H9 (cell line): ENCODE measurements at regions not wholly inside any gene's neighbourhood (a gene's known extent, or its start where the extent isn't known, plus 50 kb on each side); places are given as distances from the start of the nearest gene placed in this dataset.

Experiments
- DNase-seq: peaks from one replicate; pipeline ENCODE4 v3.0.0-alpha.2; 2017
- H2AFZ ChIP-seq: one replicate; pipeline ENCODE4 v1.6.1; 2013; ENCODE audit warnings: mild to moderate bottlenecking, low read length, control low read depth, moderate library complexity
- H2AK5ac ChIP-seq: 2 replicates; pipeline ENCODE4 v1.6.1; 2013; ENCODE audit warnings: low read length, control low read depth, mixed read lengths; ENCODE audit not compliant: insufficient read length
- H2BK120ac ChIP-seq: one replicate; pipeline ENCODE4 v1.6.1; 2013; ENCODE audit warnings: low read depth, mild to moderate bottlenecking, low read length, control low read depth, inconsistent platforms; ENCODE audit not compliant: poor library complexity, severe bottlenecking
- H2BK12ac ChIP-seq: 2 replicates; pipeline ENCODE4 v1.6.1; 2013; ENCODE audit warnings: low read length, control low read depth, mixed read lengths, low read depth; ENCODE audit not compliant: insufficient read length
- H2BK15ac ChIP-seq: 2 replicates; pipeline ENCODE4 v1.6.1; 2013; ENCODE audit warnings: low read depth, low read length, control low read depth
- H2BK20ac ChIP-seq: one replicate; pipeline ENCODE4 v1.6.1; 2013; ENCODE audit warnings: low read depth, mild to moderate bottlenecking, low read length, control low read depth, inconsistent platforms; ENCODE audit not compliant: poor library complexity, severe bottlenecking
- H2BK5ac ChIP-seq: 2 replicates; pipeline ENCODE4 v1.6.1; 2013; ENCODE audit warnings: low read length, control low read depth, mixed read lengths; ENCODE audit not compliant: insufficient read length
- H3K14ac ChIP-seq: 2 replicates; pipeline ENCODE4 v1.6.1; 2013; ENCODE audit warnings: low read length, control low read depth; ENCODE audit not compliant: insufficient read depth
- H3K18ac ChIP-seq: 2 replicates; pipeline ENCODE4 v1.6.1; 2013; ENCODE audit warnings: low read depth, mild to moderate bottlenecking, mixed read lengths, low read length, control low read depth; ENCODE audit not compliant: insufficient read length
- H3K23ac ChIP-seq: 2 replicates; pipeline ENCODE4 v1.6.1; 2013; ENCODE audit warnings: low read length, control low read depth, mixed read lengths, low read depth; ENCODE audit not compliant: insufficient read length
- H3K23me2 ChIP-seq: 2 replicates; pipeline ENCODE4 v1.6.1; 2013; ENCODE audit warnings: low read depth, mild to moderate bottlenecking, mixed read lengths, low read length, control low read depth; ENCODE audit not compliant: insufficient read length, poor library complexity, severe bottlenecking
- H3K27ac ChIP-seq: 2 replicates; pipeline ENCODE4 v1.5.1; 2013; ENCODE audit warnings: low read length, control low read depth, mixed read lengths, low read depth; ENCODE audit not compliant: insufficient read length
- H3K27me3 ChIP-seq: 2 replicates; pipeline ENCODE4 v1.6.1; 2013; ENCODE audit warnings: low read length, control low read depth, inconsistent platforms; ENCODE audit not compliant: insufficient read depth
- H3K4ac ChIP-seq: 2 replicates; pipeline ENCODE4 v1.6.1; 2013; ENCODE audit warnings: low read depth, mild to moderate bottlenecking, control low read depth, inconsistent platforms, low read length, moderate library complexity
- H3K4me1 ChIP-seq: 2 replicates; pipeline ENCODE4 v1.6.1; 2013; ENCODE audit warnings: low read length, control low read depth, inconsistent platforms; ENCODE audit not compliant: insufficient read depth
- H3K4me2 ChIP-seq: 2 replicates; pipeline ENCODE4 v1.6.1; 2013; ENCODE audit warnings: low read length, control low read depth, mixed read lengths; ENCODE audit not compliant: insufficient read length, insufficient read depth
- H3K56ac ChIP-seq: 2 replicates; pipeline ENCODE4 v1.6.1; 2013; ENCODE audit warnings: low read depth, mild to moderate bottlenecking, mixed read lengths, low read length, control low read depth; ENCODE audit not compliant: insufficient read length
- H3K79me1 ChIP-seq: 2 replicates; pipeline ENCODE4 v1.6.1; 2013; ENCODE audit warnings: low read depth, mild to moderate bottlenecking, moderate library complexity, low read length, control low read depth, inconsistent platforms; ENCODE audit not compliant: insufficient read depth, poor library complexity, severe bottlenecking
- H3K79me2 ChIP-seq: 2 replicates; pipeline ENCODE4 v1.6.1; 2013; ENCODE audit warnings: low read length, control low read depth, inconsistent platforms; ENCODE audit not compliant: insufficient read depth
- H3K9ac ChIP-seq: 2 replicates; pipeline ENCODE4 v1.6.1; 2013; ENCODE audit warnings: low read length, control low read depth, mixed read lengths; ENCODE audit not compliant: insufficient read length; ENCODE audit errors: extremely low read depth
- H3K9me3 ChIP-seq: one replicate; pipeline ENCODE4 v1.6.1; 2013; ENCODE audit warnings: low read depth, low read length, inconsistent platforms; ENCODE audit not compliant: control insufficient read depth
- H3T11ph ChIP-seq: one replicate; pipeline ENCODE4 v1.6.1; 2013; ENCODE audit warnings: mild to moderate bottlenecking, low read length, control low read depth, inconsistent platforms
- H4K20me1 ChIP-seq: one replicate; pipeline ENCODE4 v1.6.1; 2013; ENCODE audit not compliant: control insufficient read depth, insufficient read length, insufficient read depth
- H4K5ac ChIP-seq: 2 replicates; pipeline ENCODE4 v1.6.1; 2013; ENCODE audit warnings: low read depth, mild to moderate bottlenecking, mixed read lengths, low read length, control low read depth; ENCODE audit not compliant: insufficient read length
- H4K8ac ChIP-seq: replicated peaks from 2 replicates; pipeline ENCODE4 v1.6.1; 2013; ENCODE audit warnings: low read length, control low read depth, mixed read lengths, low read depth; ENCODE audit not compliant: insufficient read length
- H4K91ac ChIP-seq: 2 replicates; pipeline ENCODE4 v1.6.1; 2013; ENCODE audit warnings: low read depth, mild to moderate bottlenecking, moderate library complexity, mixed read lengths, low read length, control low read depth; ENCODE audit not compliant: insufficient read length
- H3K27ac Mint-ChIP-seq, 3 experiments: 2 replicates in 2 of 3; 3 replicates in 1 of 3; pipeline ENCODE4 v1.8.0; 2020 to 2021; ENCODE audit warnings: mixed read lengths in 3 of 3, mild to moderate bottlenecking in 1 of 3, moderate library complexity in 1 of 3
- H3K27me3 Mint-ChIP-seq: 2 replicates; pipeline ENCODE4 v1.8.0; 2021; ENCODE audit warnings: low read depth, mild to moderate bottlenecking, moderate library complexity, mixed read lengths
- H3K36me3 Mint-ChIP-seq, 3 experiments: 2 replicates in 2 of 3; 3 replicates in 1 of 3; pipeline ENCODE4 v1.8.0; 2020 to 2021; ENCODE audit warnings: low read depth in 3 of 3, mixed read lengths in 3 of 3; ENCODE audit not compliant: insufficient read depth in 1 of 3
- H3K4me1 Mint-ChIP-seq, 2 experiments: 2 replicates each; pipeline ENCODE4 v1.8.0; 2020; ENCODE audit warnings: mixed read lengths in 2 of 2
- H3K4me3 Mint-ChIP-seq, 2 experiments: 2 replicates in 1 of 2; 3 replicates in 1 of 2; pipeline ENCODE4 v1.8.0; 2020 to 2021; ENCODE audit warnings: mild to moderate bottlenecking in 2 of 2, mixed read lengths in 2 of 2, moderate library complexity in 1 of 2
- H3K9me3 Mint-ChIP-seq, 2 experiments: 2 replicates in 1 of 2; 3 replicates in 1 of 2; pipeline ENCODE4 v1.8.0; 2020; ENCODE audit warnings: mild to moderate bottlenecking in 2 of 2, mixed read lengths in 2 of 2, moderate library complexity in 1 of 2
- WGBS: extraction: QIAGEN DNeasy Blood & Tissue Kit; methylation state at CpG from one replicate; pipeline ENCODE4 v1.1.7; 2013; ENCODE audit warnings: missing lambda C conversion rate, low lambda C conversion rate, mixed read lengths; ENCODE audit not compliant: insufficient read length; ENCODE audit errors: extremely low coverage; 5-methylcytosine and 5-hydroxymethylcytosine counted together
- TF ChIP-seq, protein P1 (sequence below): fragments of 200-600 bp; sonication (generic); conservative IDR thresholded peaks from 3 replicates; pipeline ENCODE4 v1.8.0; 2021; ENCODE audit warnings: antibody characterized with exemption, mild to moderate bottlenecking

DNA sequence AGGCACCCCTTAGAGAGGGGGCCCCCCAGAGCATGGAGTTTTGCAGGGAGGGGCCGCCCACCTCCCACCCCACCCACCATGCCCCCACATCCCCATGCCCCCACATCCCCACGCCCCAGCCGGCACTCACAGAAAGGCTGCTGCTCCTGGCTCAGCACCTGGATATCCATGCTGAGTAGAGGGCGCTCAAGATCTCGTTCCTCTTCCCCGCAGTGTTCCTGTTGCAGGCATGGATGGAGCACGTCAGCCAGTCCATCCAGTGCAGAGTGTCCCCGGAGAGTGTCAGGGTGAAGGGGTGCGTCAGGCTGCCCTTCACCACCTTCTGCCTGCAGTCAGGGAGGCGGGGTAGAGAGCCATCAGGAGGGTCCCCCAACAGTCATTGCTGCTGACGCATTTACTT lies 156.2 kb downstream of the CRYBB2 start:
- H2BK5ac ChIP-seq = no peak overlapping the region
- no CpG with 5 or more reads among the region's 11 CpGs for WGBS
- H3K56ac ChIP-seq = no peak overlapping the region
- no peak overlapping the region for H3K4ac ChIP-seq
- no peaks in the 10 kb centered on the region for H3K79me1 ChIP-seq
- H2BK20ac ChIP-seq = no peak overlapping the region
- no peak overlapping the region for H3K18ac ChIP-seq
- no peak overlapping the region for H2AFZ ChIP-seq
- no peak overlapping the region for H4K91ac ChIP-seq
- H3K14ac ChIP-seq = no peak overlapping the region
- Mint-ChIP-seq H3K4me3 (no peak overlapping the region), H3K27me3 (peaks cover 1% of the 10 kb centered on the region; the same call in 1 of the 2 replicates), H3K36me3 (peaks cover 16 to 33% (median 32%) of the 10 kb centered on the region in 3 experiments; a peak in 6 of 7 replicates), H3K4me1 (peaks cover 0 to 3% of the 10 kb centered on the region in 2 experiments; a peak in 2 of 4 replicates), H3K9me3 (no peaks in the 10 kb centered on the region; a peak in 1 of 5 replicates), H3K27ac (peak overlapping the region in 1 of 3 experiments; percentile 5; a peak in 1 of 7 replicates)
- no peaks in the 10 kb centered on the region for H4K20me1 ChIP-seq
- TF ChIP-seq, protein P1, sequence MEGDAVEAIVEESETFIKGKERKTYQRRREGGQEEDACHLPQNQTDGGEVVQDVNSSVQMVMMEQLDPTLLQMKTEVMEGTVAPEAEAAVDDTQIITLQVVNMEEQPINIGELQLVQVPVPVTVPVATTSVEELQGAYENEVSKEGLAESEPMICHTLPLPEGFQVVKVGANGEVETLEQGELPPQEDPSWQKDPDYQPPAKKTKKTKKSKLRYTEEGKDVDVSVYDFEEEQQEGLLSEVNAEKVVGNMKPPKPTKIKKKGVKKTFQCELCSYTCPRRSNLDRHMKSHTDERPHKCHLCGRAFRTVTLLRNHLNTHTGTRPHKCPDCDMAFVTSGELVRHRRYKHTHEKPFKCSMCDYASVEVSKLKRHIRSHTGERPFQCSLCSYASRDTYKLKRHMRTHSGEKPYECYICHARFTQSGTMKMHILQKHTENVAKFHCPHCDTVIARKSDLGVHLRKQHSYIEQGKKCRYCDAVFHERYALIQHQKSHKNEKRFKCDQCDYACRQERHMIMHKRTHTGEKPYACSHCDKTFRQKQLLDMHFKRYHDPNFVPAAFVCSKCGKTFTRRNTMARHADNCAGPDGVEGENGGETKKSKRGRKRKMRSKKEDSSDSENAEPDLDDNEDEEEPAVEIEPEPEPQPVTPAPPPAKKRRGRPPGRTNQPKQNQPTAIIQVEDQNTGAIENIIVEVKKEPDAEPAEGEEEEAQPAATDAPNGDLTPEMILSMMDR = peak; percentile 45; the same call in 2 of the 3 replicates
- H4K8ac ChIP-seq = no peak overlapping the region
- no peak overlapping the region for H2BK15ac ChIP-seq
- H2AK5ac ChIP-seq = no peak overlapping the region
- H2BK12ac ChIP-seq = no peak overlapping the region
- no peaks in the 10 kb centered on the region for H3K9me3 ChIP-seq
- H4K5ac ChIP-seq = no peak overlapping the region
- no peaks in the 10 kb centered on the region for H3K27me3 ChIP-seq
- H3T11ph ChIP-seq = no peak overlapping the region
- no peak overlapping the region for H2BK120ac ChIP-seq
- H3K4me2 ChIP-seq = no peak overlapping the region
- H3K23me2 ChIP-seq = no peaks in the 10 kb centered on the region
- H3K27ac ChIP-seq = no peak overlapping the region
- no peaks in the 10 kb centered on the region for H3K4me1 ChIP-seq
- H3K79me2 ChIP-seq = no peaks in the 10 kb centered on the region
- no peak overlapping the region for H3K9ac ChIP-seq
- DNase-seq = peak; percentile 62
- no peak overlapping the region for H3K23ac ChIP-seq
